H1 (cell line): ENCODE measurements at regions not wholly inside any gene's neighbourhood (a gene's known extent, or its start where the extent isn't known, plus 50 kb on each side); places are given as distances from the start of the nearest gene placed in this dataset.
"Not testable (repeated sequence)": the region's sequence is repeated elsewhere in the genome, so short reads cannot be mapped to it uniquely, and the experiment has no call there.

Experiments used
- CTCF ChIA-PET: fragments of 300-600 bp; sonication (Branson Sonifier 250); formaldehyde crosslinking; loops from one replicate; lab custom pipeline; 2021; ENCODE audit not compliant: partially characterized antibody; lab: Charles Lee
- POLR2A ChIA-PET: fragments of 300-600 bp; sonication (Branson Sonifier 250); formaldehyde crosslinking; loops from one replicate; lab custom pipeline; 2021; ENCODE audit warnings: inconsistent platforms; ENCODE audit not compliant: partially characterized antibody; lab: Charles Lee
- DNase-seq, 2 experiments: peaks; one replicate each; pipeline versions ENCODE4 v3.0.0 to v3.0.0-alpha.2; 2010 to 2022; ENCODE audit warnings: low spot score in 2 of 2, low read depth in 1 of 2, mixed read lengths in 1 of 2
- FAIRE-seq: peaks from 2 replicates; lab custom pipeline; 2011; peaks lifted over from hg19 to GRCh38; lab: Jason Lieb, UNC
- H2AFZ ChIP-seq: 2 replicates; pipeline ENCODE4 v1.8.1; 2012; ENCODE audit warnings: low read length, inconsistent platforms
- H2AK5ac ChIP-seq: 2 replicates; pipeline ENCODE4 v1.6.1; 2013; ENCODE audit warnings: low read depth, low read length
- H2BK120ac ChIP-seq: replicated peaks from 2 replicates; pipeline ENCODE3; 2013; ENCODE audit warnings: low read depth, low read length, inconsistent platforms
- H2BK12ac ChIP-seq: 2 replicates; pipeline ENCODE4 v1.6.1; 2013; ENCODE audit warnings: low read depth, low read length
- H2BK15ac ChIP-seq: 2 replicates; pipeline ENCODE4 v1.6.1; 2013; ENCODE audit warnings: low read length
- H2BK20ac ChIP-seq: 2 replicates; pipeline ENCODE4 v1.6.1; 2013; ENCODE audit warnings: low read length
- H2BK5ac ChIP-seq: 2 replicates; pipeline ENCODE4 v1.6.1; 2013; ENCODE audit warnings: low read depth, low read length
- H3K14ac ChIP-seq: 2 replicates; pipeline ENCODE4 v1.6.1; 2013; ENCODE audit warnings: inconsistent platforms; ENCODE audit not compliant: insufficient read length
- H3K18ac ChIP-seq: 2 replicates; pipeline ENCODE4 v1.6.1; 2013; ENCODE audit warnings: low read length; ENCODE audit errors: extremely low read depth
- H3K23ac ChIP-seq: 2 replicates; pipeline ENCODE4 v1.6.1; 2013; ENCODE audit warnings: inconsistent platforms; ENCODE audit not compliant: insufficient read length
- H3K23me2 ChIP-seq: 2 replicates; pipeline ENCODE4 v1.6.1; 2013; ENCODE audit warnings: low read depth, low read length
- H3K27ac ChIP-seq: 2 replicates; pipeline ENCODE4 v1.6.1; 2011; ENCODE audit warnings: low read depth, low read length, inconsistent platforms
- H3K27me3 ChIP-seq, 4 experiments: replicated peaks in 1 of 4; 1 replicate in 1 of 4; 2 replicates in 3 of 4; pipeline versions ENCODE4 v1.6.1 to v1.8.1; 2011 to 2013; ENCODE audit warnings: low read length in 3 of 4, mild to moderate bottlenecking in 3 of 4, inconsistent platforms in 2 of 4, mixed read lengths in 2 of 4, moderate library complexity in 1 of 4; ENCODE audit not compliant: control insufficient read depth in 3 of 4, insufficient read depth in 3 of 4; ENCODE audit errors: extremely low read depth in 1 of 4
- H3K36me3 ChIP-seq, 4 experiments: 2 replicates each; pipeline versions ENCODE4 v1.6.1 to v1.8.1; 2011 to 2013; ENCODE audit warnings: mild to moderate bottlenecking in 4 of 4, low read length in 3 of 4, moderate library complexity in 2 of 4, control low read depth in 1 of 4, inconsistent platforms in 1 of 4; ENCODE audit not compliant: insufficient read depth in 4 of 4, control insufficient read depth in 2 of 4
- H3K4ac ChIP-seq: replicated peaks from 2 replicates; pipeline ENCODE3; 2013; ENCODE audit warnings: low read length, low read depth, mixed read lengths, inconsistent platforms; ENCODE audit not compliant: insufficient read length
- H3K4me1 ChIP-seq, 4 experiments: replicated peaks in 1 of 4; 1 replicate in 1 of 4; 2 replicates in 3 of 4; pipeline versions ENCODE4 v1.6.1 to v1.8.1; 2011 to 2013; ENCODE audit warnings: low read length in 3 of 4, inconsistent platforms in 2 of 4, mixed read lengths in 1 of 4; ENCODE audit not compliant: insufficient read depth in 4 of 4, control insufficient read depth in 3 of 4
- H3K4me2 ChIP-seq, 2 experiments: 2 replicates each; pipeline versions ENCODE4 v1.6.1 to v1.8.1; 2011 to 2013; ENCODE audit warnings: low read depth in 2 of 2, low read length in 2 of 2, control low read depth in 1 of 2, inconsistent platforms in 1 of 2, mild to moderate bottlenecking in 1 of 2; ENCODE audit not compliant: insufficient read depth in 1 of 2
- H3K4me3 ChIP-seq, 4 experiments: fragments of 200-600, 300-600 bp in 1 of 4; sonication (generic), shearing (Covaris generic), sonication (Bioruptor Twin) in 1 of 4; 2 replicates each; pipeline versions ENCODE4 v1.5.1 to v1.8.1; 2011 to 2016; ENCODE audit warnings: low read length in 4 of 4, low read depth in 3 of 4, control low read depth in 2 of 4, inconsistent platforms in 2 of 4, mild to moderate bottlenecking in 2 of 4, mixed read lengths in 1 of 4, moderate library complexity in 1 of 4; ENCODE audit not compliant: insufficient read depth in 2 of 4; ENCODE audit errors: extremely low read depth in 1 of 4
- H3K56ac ChIP-seq: replicated peaks from 2 replicates; pipeline ENCODE3; 2013; ENCODE audit warnings: low read depth, mild to moderate bottlenecking, mixed read lengths, low read length, inconsistent platforms; ENCODE audit not compliant: insufficient read length
- H3K79me1 ChIP-seq: 2 replicates; pipeline ENCODE4 v1.6.1; 2013; ENCODE audit warnings: low read depth, low read length, control low read depth
- H3K79me2 ChIP-seq, 2 experiments: 2 replicates each; pipeline versions ENCODE4 v1.6.1 to v1.8.1; 2012 to 2013; ENCODE audit warnings: low read length in 2 of 2, mild to moderate bottlenecking in 2 of 2, inconsistent platforms in 1 of 2; ENCODE audit not compliant: insufficient read depth in 2 of 2, control insufficient read depth in 1 of 2
- H3K9ac ChIP-seq, 4 experiments: replicated peaks in 1 of 4; 1 replicate in 1 of 4; 2 replicates in 3 of 4; pipeline versions ENCODE4 v1.6.1 to v1.8.1; 2011 to 2013; ENCODE audit warnings: low read depth in 3 of 4, low read length in 3 of 4, control low read depth in 2 of 4, mild to moderate bottlenecking in 2 of 4, moderate library complexity in 2 of 4, inconsistent platforms in 1 of 4; ENCODE audit errors: extremely low read depth in 1 of 4
- H3K9me3 ChIP-seq, 2 experiments: 2 replicates each; pipeline versions ENCODE4 v1.6.1 to v1.8.1; 2012 to 2013; ENCODE audit warnings: mild to moderate bottlenecking in 2 of 2, moderate library complexity in 2 of 2, control low read depth in 1 of 2, inconsistent platforms in 1 of 2, low read depth in 1 of 2, low read length in 1 of 2, mixed read lengths in 1 of 2; ENCODE audit not compliant: insufficient read depth in 2 of 2
- H4K20me1 ChIP-seq, 2 experiments: replicated peaks in 1 of 2; 2 replicates each; pipeline versions ENCODE3 to v1.8.1; 2011 to 2013; ENCODE audit warnings: inconsistent platforms in 2 of 2, low read length in 2 of 2, mild to moderate bottlenecking in 1 of 2; ENCODE audit not compliant: insufficient read depth in 2 of 2, control insufficient read depth in 1 of 2
- H4K5ac ChIP-seq: 2 replicates; pipeline ENCODE4 v1.6.1; 2013; ENCODE audit warnings: low read length, low read depth, mixed read lengths, inconsistent platforms; ENCODE audit not compliant: insufficient read length
- H4K8ac ChIP-seq: 2 replicates; pipeline ENCODE4 v1.8.0; 2013; ENCODE audit warnings: mild to moderate bottlenecking, moderate library complexity, low read length, inconsistent platforms; ENCODE audit not compliant: insufficient read depth; ENCODE audit errors: extremely low read depth
- H4K91ac ChIP-seq: replicated peaks from 2 replicates; pipeline ENCODE3; 2013; ENCODE audit warnings: low read length, mixed read lengths, inconsistent platforms; ENCODE audit not compliant: insufficient read length
- WGBS, 2 experiments: shearing (Covaris generic) in 1 of 2; methylation state at CpG; one replicate each; pipeline versions ENCODE4 v1.1.6 to v1.1.7; 2013 to 2015; ENCODE audit warnings: low lambda C conversion rate in 2 of 2, mixed read lengths in 2 of 2, inconsistent platforms in 1 of 2, low coverage in 1 of 2, missing lambda C conversion rate in 1 of 2; ENCODE audit not compliant: insufficient replicate concordance in 2 of 2, insufficient coverage in 1 of 2, insufficient read length in 1 of 2; ENCODE audit errors: extremely low coverage in 1 of 2, missing lambda C conversion rate in 1 of 2; 5-methylcytosine and 5-hydroxymethylcytosine counted together

DNA sequence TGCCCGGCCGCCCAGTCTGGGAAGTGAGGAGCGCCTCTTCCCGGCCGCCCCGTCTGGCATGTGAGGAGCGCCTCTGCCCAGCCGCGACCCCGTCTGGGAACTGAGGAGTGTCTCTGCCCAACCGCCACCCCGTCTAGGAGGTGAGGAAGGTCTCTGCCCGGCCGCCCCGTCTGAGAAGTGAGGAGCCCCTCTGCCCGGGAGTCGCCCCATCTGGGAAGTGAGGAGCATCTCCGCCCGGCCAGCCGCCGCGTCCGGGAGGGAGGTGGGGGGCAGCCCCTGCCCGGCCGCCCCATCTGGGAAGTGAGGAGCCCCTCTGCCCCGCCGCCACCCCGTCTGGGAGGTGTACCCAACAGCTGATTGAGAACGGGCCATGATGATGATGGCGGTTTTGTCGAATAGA lies 109.6 kb upstream of the SLITRK5 start:
- H3K4me2 ChIP-seq, H3K23me2 ChIP-seq, H3K9me3 ChIP-seq, H3K4me3 ChIP-seq, H2BK15ac ChIP-seq, H4K5ac ChIP-seq, H2BK12ac ChIP-seq, H4K20me1 ChIP-seq, H2AFZ ChIP-seq, H2BK5ac ChIP-seq, H3K4ac ChIP-seq, H2BK120ac ChIP-seq, CTCF ChIA-PET, DNase-seq, H3K79me2 ChIP-seq, H3K56ac ChIP-seq, H3K27ac ChIP-seq, H4K91ac ChIP-seq, H3K79me1 ChIP-seq, FAIRE-seq, H2AK5ac ChIP-seq, POLR2A ChIA-PET, H3K36me3 ChIP-seq, H3K18ac ChIP-seq, H2BK20ac ChIP-seq, H3K23ac ChIP-seq, H4K8ac ChIP-seq, H3K9ac ChIP-seq, H3K4me1 ChIP-seq, H3K14ac ChIP-seq, H3K27me3 ChIP-seq: not testable (repeated sequence)
- WGBS, 2 experiments = 100% methylated on average over 15 of the region's 31 CpGs; no CpG with 5 or more reads in 1 of the 2 experiments
